ENCODE measurements at regions not wholly inside any gene's neighbourhood (a gene's known extent, or its start where the extent isn't known, plus 50 kb on each side); places are given as distances from the start of the nearest gene placed in this dataset.

DNA sequence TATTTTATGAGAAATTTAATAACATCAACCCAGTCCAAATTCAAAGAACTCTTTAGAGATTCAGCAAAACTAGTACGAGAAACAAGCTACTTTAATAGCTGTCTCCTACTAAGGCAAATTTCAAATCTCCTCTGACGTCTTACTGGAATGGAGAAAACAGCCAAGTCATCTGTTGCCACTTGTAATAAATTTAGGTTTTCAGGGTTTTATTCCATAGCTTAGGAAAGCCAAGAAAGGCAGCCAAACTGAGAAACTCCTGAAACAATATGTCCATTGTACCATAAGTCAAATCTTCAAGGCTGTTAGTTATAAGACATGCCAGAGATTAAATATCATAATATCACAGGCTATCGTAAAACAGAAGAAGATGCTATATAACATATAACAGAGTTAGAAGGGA is 524.6 kb upstream of the SETBP1 start:
- Histone ChIP-seq H3K36me3 (no peaks in the 10 kb centered on the region), H3K9me3 (no peaks in the 10 kb centered on the region), H3K4me3 (no peak overlapping the region), H3K4me1 (ENCODE audit: control insufficient read depth in 1 of 2, low read depth in 2 of 2) (no peaks in the 10 kb centered on the region), H3K27ac (no peak overlapping the region), H3K27me3 (replicated peaks; ENCODE audit: insufficient read depth) (no peaks in the 10 kb centered on the region)
- DNase-seq (ENCODE audit: low spot score) (no peak), ATAC-seq (ENCODE audit: insufficient number of reproducible peaks, low FRiP score, low read depth) (no peak)
- TF ChIP-seq, protein P1, sequence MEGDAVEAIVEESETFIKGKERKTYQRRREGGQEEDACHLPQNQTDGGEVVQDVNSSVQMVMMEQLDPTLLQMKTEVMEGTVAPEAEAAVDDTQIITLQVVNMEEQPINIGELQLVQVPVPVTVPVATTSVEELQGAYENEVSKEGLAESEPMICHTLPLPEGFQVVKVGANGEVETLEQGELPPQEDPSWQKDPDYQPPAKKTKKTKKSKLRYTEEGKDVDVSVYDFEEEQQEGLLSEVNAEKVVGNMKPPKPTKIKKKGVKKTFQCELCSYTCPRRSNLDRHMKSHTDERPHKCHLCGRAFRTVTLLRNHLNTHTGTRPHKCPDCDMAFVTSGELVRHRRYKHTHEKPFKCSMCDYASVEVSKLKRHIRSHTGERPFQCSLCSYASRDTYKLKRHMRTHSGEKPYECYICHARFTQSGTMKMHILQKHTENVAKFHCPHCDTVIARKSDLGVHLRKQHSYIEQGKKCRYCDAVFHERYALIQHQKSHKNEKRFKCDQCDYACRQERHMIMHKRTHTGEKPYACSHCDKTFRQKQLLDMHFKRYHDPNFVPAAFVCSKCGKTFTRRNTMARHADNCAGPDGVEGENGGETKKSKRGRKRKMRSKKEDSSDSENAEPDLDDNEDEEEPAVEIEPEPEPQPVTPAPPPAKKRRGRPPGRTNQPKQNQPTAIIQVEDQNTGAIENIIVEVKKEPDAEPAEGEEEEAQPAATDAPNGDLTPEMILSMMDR (IDR thresholded peaks at IDR 0.05), result no peak

- no peaks in the 10 kb centered on the region for H3K36me3 ChIP-seq
- no peak overlapping the region for H3K4me3 ChIP-seq
- TF ChIP-seq, protein P1 (IDR thresholded peaks at IDR 0.05), result no peak
- H3K9me3 ChIP-seq, result no peaks in the 10 kb centered on the region
- no peak overlapping the region for H3K27ac ChIP-seq
- no peaks in the 10 kb centered on the region for H3K4me1 ChIP-seq (ENCODE audit: control insufficient read depth in 1 of 2, low read depth in 2 of 2)
- H3K27me3 ChIP-seq (replicated peaks; ENCODE audit: insufficient read depth), result no peaks in the 10 kb centered on the region
- DNase-seq (ENCODE audit: low spot score) (no peak), ATAC-seq (ENCODE audit: insufficient number of reproducible peaks, low FRiP score, low read depth) (no peak)
Observed at GRCh38 chr18:44156776-44157335, 523.8 kb upstream of the SETBP1 start.

DNA sequence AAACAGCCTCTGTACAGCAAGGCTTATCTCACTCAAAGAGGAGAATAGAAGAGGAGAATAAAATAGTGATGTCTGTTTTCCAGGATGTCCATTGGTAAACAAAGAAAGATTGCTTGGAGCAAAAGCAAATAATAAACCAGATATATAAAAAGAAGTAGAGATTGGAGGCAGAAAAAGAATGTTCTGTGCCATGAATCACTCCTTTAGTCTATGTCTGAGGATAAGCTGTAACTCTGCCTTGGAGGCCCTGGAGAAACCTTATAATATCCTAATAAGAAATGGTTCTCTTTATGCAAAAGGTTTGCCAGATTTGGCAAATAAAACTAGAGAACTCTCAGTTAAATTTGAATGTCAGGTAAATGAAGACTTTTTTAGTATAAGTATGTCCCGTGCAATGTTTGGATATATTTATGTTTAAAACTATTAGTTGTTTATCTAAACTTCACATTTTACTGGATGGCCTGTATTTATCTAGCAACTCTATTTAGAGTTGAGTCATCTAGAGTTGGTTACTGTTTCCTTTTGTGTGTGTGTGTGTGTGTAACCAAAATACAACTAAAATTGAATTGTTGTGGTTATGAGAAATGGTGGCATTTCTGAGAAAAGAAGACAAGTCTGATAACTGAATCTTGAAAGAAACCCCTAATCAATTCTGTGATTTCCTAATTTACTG is 510.3 kb upstream of the SETBP1 start:
- no peaks in the 10 kb centered on the region for H3K36me3 ChIP-seq
- ATAC-seq (ENCODE audit: insufficient number of reproducible peaks, low FRiP score, low read depth) (no peak), DNase-seq (ENCODE audit: low spot score) (no peak)
- no peak overlapping the region for H3K4me3 ChIP-seq
- TF ChIP-seq, protein P1 (IDR thresholded peaks at IDR 0.05), result no peak
- no peaks in the 10 kb centered on the region for H3K9me3 ChIP-seq
- H3K4me1 ChIP-seq (ENCODE audit: control insufficient read depth in 1 of 2, low read depth in 2 of 2), result no peaks in the 10 kb centered on the region
- H3K27me3 ChIP-seq (replicated peaks; ENCODE audit: insufficient read depth), result no peaks in the 10 kb centered on the region
- no peak overlapping the region for H3K27ac ChIP-seq

GRCh38 chr18:44171301-44171700 is 509.4 kb upstream of the SETBP1 start:
- no peak overlapping the region for H3K27ac ChIP-seq
- TF ChIP-seq, protein P1 (IDR thresholded peaks at IDR 0.05), result no peak
- H3K27me3 ChIP-seq (replicated peaks; ENCODE audit: insufficient read depth), result no peaks in the 10 kb centered on the region
- DNase-seq (ENCODE audit: low spot score), result no peak
- H3K36me3 ChIP-seq, result no peaks in the 10 kb centered on the region
- no peak overlapping the region for H3K4me3 ChIP-seq
- ATAC-seq (ENCODE audit: insufficient number of reproducible peaks, low FRiP score, low read depth), result no peak
- no peaks in the 10 kb centered on the region for H3K9me3 ChIP-seq
- H3K4me1 ChIP-seq (ENCODE audit: control insufficient read depth in 1 of 2, low read depth in 2 of 2), result no peaks in the 10 kb centered on the region

DNA sequence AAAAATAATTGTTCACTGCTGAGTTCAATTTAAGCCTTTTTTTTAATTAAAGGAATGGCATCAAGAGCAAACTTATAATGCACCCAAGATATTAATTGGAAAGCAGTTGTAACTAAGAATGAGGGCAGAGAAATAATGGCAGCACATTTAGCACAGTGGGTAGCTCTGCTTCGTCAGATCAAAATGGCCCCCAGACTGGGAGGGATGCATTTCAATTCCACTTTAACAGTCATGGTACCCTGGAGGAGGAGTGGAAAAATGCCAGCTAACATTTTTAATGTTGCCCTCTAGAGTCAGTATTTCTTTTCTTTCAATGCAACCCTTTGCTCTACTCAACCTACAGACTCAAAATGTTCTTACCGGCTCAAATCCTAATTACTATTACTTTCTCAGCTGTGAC is 504.8 kb upstream of the SETBP1 start:
- H3K4me3 ChIP-seq, result no peak overlapping the region
- no peaks in the 10 kb centered on the region for H3K36me3 ChIP-seq
- no peaks in the 10 kb centered on the region for H3K4me1 ChIP-seq (ENCODE audit: control insufficient read depth in 1 of 2, low read depth in 2 of 2)
- H3K27me3 ChIP-seq (replicated peaks; ENCODE audit: insufficient read depth), result no peaks in the 10 kb centered on the region
- TF ChIP-seq, protein P1 (IDR thresholded peaks at IDR 0.05), result no peak
- no peak overlapping the region for H3K27ac ChIP-seq
- H3K9me3 ChIP-seq, result no peaks in the 10 kb centered on the region
- DNase-seq (ENCODE audit: low spot score) (no peak), ATAC-seq (ENCODE audit: insufficient number of reproducible peaks, low FRiP score, low read depth) (no peak)

Data from thoracic aorta (tissue), 2 donors.